OCI-LY1 (cell line): ENCODE measurements at regions not wholly inside any gene's neighbourhood (a gene's known extent, or its start where the extent isn't known, plus 50 kb on each side); places are given as distances from the start of the nearest gene placed in this dataset.

ENCODE experiments used
- H2AFZ ChIP-seq: fragments of 200-600 bp; sonication (generic), shearing (Covaris generic); 2 replicates; pipeline ENCODE4 v1.6.0; 2014; ENCODE audit warnings: antibody characterized with exemption, mild to moderate bottlenecking, low read length
- H3F3A ChIP-seq: fragments of 200-600 bp; sonication (generic), shearing (Covaris generic); 2 replicates; pipeline ENCODE4 v1.6.0; 2014; ENCODE audit warnings: mild to moderate bottlenecking, antibody characterized with exemption, low read length, moderate library complexity; ENCODE audit not compliant: insufficient read depth
- H3K27ac ChIP-seq: fragments of 200-600 bp; sonication (generic); 2 replicates; pipeline ENCODE4 v1.5.1; 2014; ENCODE audit warnings: low read length, mixed run types, mild to moderate bottlenecking, low read depth; ENCODE audit not compliant: poor library complexity, severe bottlenecking
- H3K27me3 ChIP-seq: fragments of 200-600 bp; sonication (generic); 2 replicates; pipeline ENCODE4 v1.6.0; 2014; ENCODE audit warnings: antibody characterized with exemption, mild to moderate bottlenecking, low read length, moderate library complexity; ENCODE audit not compliant: insufficient read depth
- H3K36me3 ChIP-seq: fragments of 200-600 bp; sonication (generic); 2 replicates; pipeline ENCODE4 v1.6.1; 2014; ENCODE audit warnings: mild to moderate bottlenecking, antibody characterized with exemption, low read length, moderate library complexity, mixed read lengths; ENCODE audit not compliant: insufficient read depth
- H3K4me1 ChIP-seq: fragments of 200-600 bp; sonication (generic); 2 replicates; pipeline ENCODE4 v1.5.1; 2014; ENCODE audit warnings: mild to moderate bottlenecking, low read length, moderate library complexity; ENCODE audit not compliant: insufficient read depth, severe bottlenecking
- H3K4me2 ChIP-seq: fragments of 200-600 bp; sonication (generic), shearing (Covaris generic); 2 replicates; pipeline ENCODE4 v1.6.1; 2014; ENCODE audit warnings: low read length
- H3K4me3 ChIP-seq: fragments of 200-600 bp; sonication (generic); 2 replicates; pipeline ENCODE4 v1.5.1; 2014; ENCODE audit warnings: low read length, low read depth, mild to moderate bottlenecking, mixed read lengths; ENCODE audit not compliant: poor library complexity, severe bottlenecking
- H3K79me2 ChIP-seq: fragments of 200-600 bp; shearing (Covaris generic); 2 replicates; pipeline ENCODE4 v1.6.1; 2016; ENCODE audit warnings: mixed run types, low read length, mixed read lengths; ENCODE audit not compliant: insufficient read depth
- H3K9ac ChIP-seq: fragments of 200-600 bp; sonication (generic), shearing (Covaris generic); 2 replicates; pipeline ENCODE4 v1.6.1; 2014; ENCODE audit warnings: mild to moderate bottlenecking, low read length, mixed read lengths
- H3K9me2 ChIP-seq: fragments of 200-600 bp; sonication (generic), shearing (Covaris generic); 2 replicates; pipeline ENCODE4 v1.6.1; 2014; ENCODE audit warnings: low read depth, mild to moderate bottlenecking, low read length, mixed read lengths
- H3K9me3 ChIP-seq: fragments of 200-600 bp; shearing (Covaris generic); 2 replicates; pipeline ENCODE4 v1.6.1; 2014; ENCODE audit warnings: low read length, mixed read lengths
- H4K20me1 ChIP-seq: fragments of 200-600 bp; sonication (generic), shearing (Covaris generic); 2 replicates; pipeline ENCODE4 v1.6.0; 2016; ENCODE audit warnings: mild to moderate bottlenecking, low read length; ENCODE audit not compliant: insufficient read depth
- CTCF ChIP-seq: fragments of 200-600 bp; sonication (generic), shearing (Covaris generic); IDR thresholded peaks from 2 replicates; pipeline ENCODE4 v1.5.1; 2017; ENCODE audit warnings: mild to moderate bottlenecking, antibody characterized with exemption, low read length, moderate library complexity, mixed read lengths
- EZH2 ChIP-seq: fragments of 200-600 bp; sonication (generic), shearing (Covaris generic); IDR thresholded peaks from 2 replicates; pipeline ENCODE4 v1.8.0; 2017; ENCODE audit warnings: borderline replicate concordance, mixed run types, mild to moderate bottlenecking, antibody characterized with exemption, low read length, moderate library complexity, mixed read lengths

- H4K20me1 ChIP-seq = no peaks in the 10 kb centered on the region
- H3F3A ChIP-seq = no peaks in the 10 kb centered on the region
- no peaks in the 10 kb centered on the region for H3K9me2 ChIP-seq
- H3K36me3 ChIP-seq = no peaks in the 10 kb centered on the region
- H3K4me3 ChIP-seq = no peak overlapping the region
- TF ChIP-seq CTCF = no peak
- no peaks in the 10 kb centered on the region for H3K27me3 ChIP-seq
- H3K4me2 ChIP-seq = no peak overlapping the region
- H3K9me3 ChIP-seq = no peaks in the 10 kb centered on the region
- no peak overlapping the region for H2AFZ ChIP-seq
- H3K27ac ChIP-seq = no peak overlapping the region
- no peak overlapping the region for H3K9ac ChIP-seq
- no peaks in the 10 kb centered on the region for H3K4me1 ChIP-seq
- H3K79me2 ChIP-seq = no peaks in the 10 kb centered on the region
Measured at GRCh38 chr13:34751044-34751443, 191.0 kb upstream of the NBEA start.

DNA sequence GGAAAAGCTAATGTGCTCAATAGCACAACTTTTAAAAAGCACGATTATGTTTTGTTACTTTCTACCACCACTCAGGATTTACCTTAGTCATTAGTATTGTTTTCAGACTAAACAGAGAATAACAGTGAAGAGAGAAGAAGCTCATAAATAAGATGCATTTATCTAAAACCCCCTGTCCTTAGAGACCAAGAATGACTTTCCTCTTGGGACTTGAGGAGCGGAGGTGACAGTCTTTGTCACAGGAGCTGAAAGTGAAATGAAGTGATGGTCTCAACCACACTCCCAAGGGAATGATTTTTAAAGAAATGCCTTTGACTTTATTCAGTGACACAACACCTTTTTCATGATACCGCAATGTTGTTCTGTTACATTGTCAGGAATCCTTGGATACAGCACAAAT, 190.6 kb upstream of the NBEA start:
- Histone ChIP-seq H3K9ac (no peak overlapping the region), H3K36me3 (no peaks in the 10 kb centered on the region), H3K27ac (no peak overlapping the region), H3K4me3 (no peak overlapping the region), H2AFZ (no peak overlapping the region), H3K27me3 (no peaks in the 10 kb centered on the region), H3K79me2 (no peaks in the 10 kb centered on the region), H3K9me3 (no peaks in the 10 kb centered on the region), H3K4me2 (no peak overlapping the region), H4K20me1 (no peaks in the 10 kb centered on the region), H3K4me1 (no peaks in the 10 kb centered on the region), H3K9me2 (no peaks in the 10 kb centered on the region), H3F3A (no peaks in the 10 kb centered on the region)
- no peak for TF ChIP-seq CTCF
- TF ChIP-seq EZH2 = no peak

GRCh38 chr13:34752283-34752960, 189.6 kb upstream of the NBEA start:
- H3K4me3 ChIP-seq = no peak overlapping the region
- no peak overlapping the region for H3K4me2 ChIP-seq
- H3K9ac ChIP-seq = no peak overlapping the region
- no peak overlapping the region for H2AFZ ChIP-seq
- no peaks in the 10 kb centered on the region for H3K9me3 ChIP-seq
- no peaks in the 10 kb centered on the region for H3K27me3 ChIP-seq
- no peaks in the 10 kb centered on the region for H3K9me2 ChIP-seq
- no peaks in the 10 kb centered on the region for H3K79me2 ChIP-seq
- no peak for TF ChIP-seq CTCF
- H3K36me3 ChIP-seq = no peaks in the 10 kb centered on the region
- no peaks in the 10 kb centered on the region for H4K20me1 ChIP-seq
- no peak overlapping the region for H3K27ac ChIP-seq
- H3K4me1 ChIP-seq = no peaks in the 10 kb centered on the region
- H3F3A ChIP-seq = no peaks in the 10 kb centered on the region
